Liver (tissue), 3 donors: ENCODE measurements at regions not wholly inside any gene's neighbourhood (a gene's known extent, or its start where the extent isn't known, plus 50 kb on each side); places are given as distances from the start of the nearest gene placed in this dataset.

Experiments used
- EGR1 ChIP-seq, 2 donors: IDR thresholded peaks; 2 replicates each; pipeline ENCODE4 v1.6.1; 2016 to 2018; ENCODE audit warnings: antibody characterized with exemption in 2 of 2, low read depth in 2 of 2
- GABPA ChIP-seq, 2 donors: IDR thresholded peaks in 1 of 2; conservative IDR thresholded peaks in 1 of 2; 2 replicates each; pipeline ENCODE4 v1.6.1; 2016; ENCODE audit warnings: antibody characterized with exemption in 2 of 2, mild to moderate bottlenecking in 1 of 2, moderate library complexity in 1 of 2
- RAD21 ChIP-seq, 2 donors: IDR thresholded peaks; 2 replicates each; pipeline ENCODE4 v1.6.1; 2016; ENCODE audit warnings: antibody characterized with exemption in 2 of 2, mild to moderate bottlenecking in 2 of 2
- TF ChIP-seq, protein P1 (sequence below): fragments of 150-350 bp; IDR thresholded peaks from 2 replicates; pipeline ENCODE4 v1.5.1; 2017; ENCODE audit warnings: improper control_type of control experiment, low read depth, low read length; ENCODE audit not compliant: missing input control
- TF ChIP-seq, protein P2 (sequence below): IDR thresholded peaks from 2 replicates; pipeline ENCODE4 v1.6.1; 2016; ENCODE audit warnings: antibody characterized with exemption, mild to moderate bottlenecking
- TF ChIP-seq, protein P3 (sequence below): IDR thresholded peaks from 2 replicates; pipeline ENCODE4 v1.6.1; 2016; ENCODE audit warnings: antibody characterized with exemption
- TF ChIP-seq, protein P4 (sequence below): IDR thresholded peaks from 2 replicates; pipeline ENCODE4 v1.6.1; 2016; ENCODE audit warnings: antibody characterized with exemption
- donor health status: healthy.
- donor health status: healthy.

DNA sequence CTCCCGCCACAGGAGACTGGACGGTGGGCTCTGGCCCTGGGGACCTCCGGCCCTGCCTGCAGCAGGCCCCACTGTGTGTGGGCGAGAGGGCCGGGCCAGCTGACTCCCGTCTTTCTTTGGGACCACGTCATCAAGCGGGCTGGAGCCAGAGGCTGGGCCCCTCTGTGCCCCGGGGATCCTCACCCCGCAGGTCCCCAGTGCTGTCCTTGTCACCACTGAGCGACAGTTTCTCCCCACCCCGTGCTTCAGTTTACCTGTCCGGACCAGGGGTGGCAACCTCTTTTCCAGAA is 181.9 kb upstream of the ZNF469 start:
- TF ChIP-seq, protein P1, sequence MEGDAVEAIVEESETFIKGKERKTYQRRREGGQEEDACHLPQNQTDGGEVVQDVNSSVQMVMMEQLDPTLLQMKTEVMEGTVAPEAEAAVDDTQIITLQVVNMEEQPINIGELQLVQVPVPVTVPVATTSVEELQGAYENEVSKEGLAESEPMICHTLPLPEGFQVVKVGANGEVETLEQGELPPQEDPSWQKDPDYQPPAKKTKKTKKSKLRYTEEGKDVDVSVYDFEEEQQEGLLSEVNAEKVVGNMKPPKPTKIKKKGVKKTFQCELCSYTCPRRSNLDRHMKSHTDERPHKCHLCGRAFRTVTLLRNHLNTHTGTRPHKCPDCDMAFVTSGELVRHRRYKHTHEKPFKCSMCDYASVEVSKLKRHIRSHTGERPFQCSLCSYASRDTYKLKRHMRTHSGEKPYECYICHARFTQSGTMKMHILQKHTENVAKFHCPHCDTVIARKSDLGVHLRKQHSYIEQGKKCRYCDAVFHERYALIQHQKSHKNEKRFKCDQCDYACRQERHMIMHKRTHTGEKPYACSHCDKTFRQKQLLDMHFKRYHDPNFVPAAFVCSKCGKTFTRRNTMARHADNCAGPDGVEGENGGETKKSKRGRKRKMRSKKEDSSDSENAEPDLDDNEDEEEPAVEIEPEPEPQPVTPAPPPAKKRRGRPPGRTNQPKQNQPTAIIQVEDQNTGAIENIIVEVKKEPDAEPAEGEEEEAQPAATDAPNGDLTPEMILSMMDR = no peak
- TF ChIP-seq, protein P2, sequence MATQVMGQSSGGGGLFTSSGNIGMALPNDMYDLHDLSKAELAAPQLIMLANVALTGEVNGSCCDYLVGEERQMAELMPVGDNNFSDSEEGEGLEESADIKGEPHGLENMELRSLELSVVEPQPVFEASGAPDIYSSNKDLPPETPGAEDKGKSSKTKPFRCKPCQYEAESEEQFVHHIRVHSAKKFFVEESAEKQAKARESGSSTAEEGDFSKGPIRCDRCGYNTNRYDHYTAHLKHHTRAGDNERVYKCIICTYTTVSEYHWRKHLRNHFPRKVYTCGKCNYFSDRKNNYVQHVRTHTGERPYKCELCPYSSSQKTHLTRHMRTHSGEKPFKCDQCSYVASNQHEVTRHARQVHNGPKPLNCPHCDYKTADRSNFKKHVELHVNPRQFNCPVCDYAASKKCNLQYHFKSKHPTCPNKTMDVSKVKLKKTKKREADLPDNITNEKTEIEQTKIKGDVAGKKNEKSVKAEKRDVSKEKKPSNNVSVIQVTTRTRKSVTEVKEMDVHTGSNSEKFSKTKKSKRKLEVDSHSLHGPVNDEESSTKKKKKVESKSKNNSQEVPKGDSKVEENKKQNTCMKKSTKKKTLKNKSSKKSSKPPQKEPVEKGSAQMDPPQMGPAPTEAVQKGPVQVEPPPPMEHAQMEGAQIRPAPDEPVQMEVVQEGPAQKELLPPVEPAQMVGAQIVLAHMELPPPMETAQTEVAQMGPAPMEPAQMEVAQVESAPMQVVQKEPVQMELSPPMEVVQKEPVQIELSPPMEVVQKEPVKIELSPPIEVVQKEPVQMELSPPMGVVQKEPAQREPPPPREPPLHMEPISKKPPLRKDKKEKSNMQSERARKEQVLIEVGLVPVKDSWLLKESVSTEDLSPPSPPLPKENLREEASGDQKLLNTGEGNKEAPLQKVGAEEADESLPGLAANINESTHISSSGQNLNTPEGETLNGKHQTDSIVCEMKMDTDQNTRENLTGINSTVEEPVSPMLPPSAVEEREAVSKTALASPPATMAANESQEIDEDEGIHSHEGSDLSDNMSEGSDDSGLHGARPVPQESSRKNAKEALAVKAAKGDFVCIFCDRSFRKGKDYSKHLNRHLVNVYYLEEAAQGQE = no peak
- no peak for TF ChIP-seq EGR1 (IDR thresholded peaks at IDR 0.05; ENCODE audit: low read depth in 2 of 2)
- TF ChIP-seq GABPA (IDR thresholded peaks at IDR 0.05 in 1 of 2, conservative IDR thresholded peaks at IDR 0.05 in 1 of 2) = no peak
- TF ChIP-seq, protein P3, sequence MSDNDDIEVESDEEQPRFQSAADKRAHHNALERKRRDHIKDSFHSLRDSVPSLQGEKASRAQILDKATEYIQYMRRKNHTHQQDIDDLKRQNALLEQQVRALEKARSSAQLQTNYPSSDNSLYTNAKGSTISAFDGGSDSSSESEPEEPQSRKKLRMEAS = no peak
- no peak for TF ChIP-seq RAD21 (IDR thresholded peaks at IDR 0.05)
- TF ChIP-seq, protein P4, sequence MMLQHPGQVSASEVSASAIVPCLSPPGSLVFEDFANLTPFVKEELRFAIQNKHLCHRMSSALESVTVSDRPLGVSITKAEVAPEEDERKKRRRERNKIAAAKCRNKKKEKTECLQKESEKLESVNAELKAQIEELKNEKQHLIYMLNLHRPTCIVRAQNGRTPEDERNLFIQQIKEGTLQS = no peak
